SK-N-MC (cell line): ENCODE measurements at regions not wholly inside any gene's neighbourhood (a gene's known extent, or its start where the extent isn't known, plus 50 kb on each side); places are given as distances from the start of the nearest gene placed in this dataset.

Experiments used
- EZH2 ChIP-seq: fragments of 200-600 bp; sonication (generic); IDR thresholded peaks from one replicate; pipeline ENCODE4 v1.6.1; 2017; ENCODE audit warnings: antibody characterized with exemption
- POLR2AphosphoS5 ChIP-seq: IDR thresholded peaks from 2 replicates; pipeline ENCODE4 v1.6.1; 2012; ENCODE audit warnings: mild to moderate bottlenecking, low read depth, low read length, borderline replicate concordance

GRCh38 chr15:46872286-46872980, 844.9 kb upstream of the SEMA6D start:
- no peak for TF ChIP-seq POLR2AphosphoS5
- no peak for TF ChIP-seq EZH2
